SK-N-MC (cell line): ENCODE measurements at regions not wholly inside any gene's neighbourhood (a gene's known extent, or its start where the extent isn't known, plus 50 kb on each side); places are given as distances from the start of the nearest gene placed in this dataset.
"Not testable (repeated sequence)": the region's sequence is repeated elsewhere in the genome, so short reads cannot be mapped to it uniquely, and the experiment has no call there.

Experiments
- EZH2 ChIP-seq: fragments of 200-600 bp; sonication (generic); IDR thresholded peaks from one replicate; pipeline ENCODE4 v1.6.1; 2017; ENCODE audit warnings: antibody characterized with exemption
- POLR2AphosphoS5 ChIP-seq: IDR thresholded peaks from 2 replicates; pipeline ENCODE4 v1.6.1; 2012; ENCODE audit warnings: mild to moderate bottlenecking, low read depth, low read length, borderline replicate concordance

GRCh38 chr5:102154791-102155605, 141.1 kb downstream of the SLCO4C1 start:
- TF ChIP-seq EZH2, POLR2AphosphoS5: not testable (repeated sequence)
